HUES6 (cell line): ENCODE measurements at regions not wholly inside any gene's neighbourhood (a gene's known extent, or its start where the extent isn't known, plus 50 kb on each side); places are given as distances from the start of the nearest gene placed in this dataset.

ENCODE experiments used
- H3K27ac ChIP-seq: 2 replicates; pipeline ENCODE4 v1.7.0; 2013; ENCODE audit warnings: low read depth, mild to moderate bottlenecking, low read length, inconsistent platforms
- H3K27me3 ChIP-seq: 2 replicates; pipeline ENCODE4 v1.6.1; 2013; ENCODE audit warnings: low read length; ENCODE audit not compliant: control insufficient read depth, insufficient read depth
- H3K36me3 ChIP-seq: 2 replicates; pipeline ENCODE4 v1.6.1; 2013; ENCODE audit warnings: low read length; ENCODE audit not compliant: control insufficient read depth, insufficient read depth
- H3K4me1 ChIP-seq: 2 replicates; pipeline ENCODE4 v1.6.1; 2013; ENCODE audit warnings: low read length; ENCODE audit not compliant: control insufficient read depth, insufficient read depth
- H3K4me3 ChIP-seq: 2 replicates; pipeline ENCODE4 v1.5.1; 2013; ENCODE audit warnings: low read depth, low read length
- H3K9ac ChIP-seq: one replicate; pipeline ENCODE4 v1.6.1; 2013; ENCODE audit warnings: mild to moderate bottlenecking, low read length
- H3K9me3 ChIP-seq: 2 replicates; pipeline ENCODE4 v1.6.1; 2013; ENCODE audit warnings: low read depth, low read length; ENCODE audit not compliant: control insufficient read depth, insufficient read depth

DNA sequence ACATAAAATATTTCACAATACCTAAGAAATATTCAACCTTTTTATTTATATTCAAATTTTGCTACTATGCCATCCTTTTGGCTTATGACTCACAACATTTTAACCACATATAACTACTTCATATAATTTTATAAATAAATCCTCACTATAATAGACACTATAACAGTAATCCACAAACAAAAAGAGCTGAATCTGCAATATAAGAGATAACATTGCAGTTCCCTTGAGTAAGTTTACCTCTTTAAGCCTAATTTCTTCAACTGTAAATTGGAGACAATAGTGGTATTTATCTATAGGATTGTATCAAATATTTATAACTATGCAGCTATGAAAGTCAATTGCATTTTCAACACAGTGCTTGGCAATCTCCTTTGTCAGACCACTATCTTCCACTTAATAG is 1084.5 kb downstream of the NR2F1-AS1 start:
- H3K9ac ChIP-seq, result no peak overlapping the region
- H3K27me3 ChIP-seq, result no peaks in the 10 kb centered on the region
- no peaks in the 10 kb centered on the region for H3K4me1 ChIP-seq
- no peak overlapping the region for H3K4me3 ChIP-seq
- no peaks in the 10 kb centered on the region for H3K36me3 ChIP-seq
- H3K27ac ChIP-seq, result no peak overlapping the region
- no peaks in the 10 kb centered on the region for H3K9me3 ChIP-seq

- Histone ChIP-seq H3K9ac (no peak overlapping the region), H3K4me3 (no peak overlapping the region), H3K27ac (no peak overlapping the region), H3K36me3 (no peaks in the 10 kb centered on the region), H3K4me1 (no peaks in the 10 kb centered on the region), H3K27me3 (no peaks in the 10 kb centered on the region), H3K9me3 (no peaks in the 10 kb centered on the region)
These were observed 1086.5 kb downstream of the NR2F1-AS1 start for GRCh38 chr5:92494508-92494907.

DNA sequence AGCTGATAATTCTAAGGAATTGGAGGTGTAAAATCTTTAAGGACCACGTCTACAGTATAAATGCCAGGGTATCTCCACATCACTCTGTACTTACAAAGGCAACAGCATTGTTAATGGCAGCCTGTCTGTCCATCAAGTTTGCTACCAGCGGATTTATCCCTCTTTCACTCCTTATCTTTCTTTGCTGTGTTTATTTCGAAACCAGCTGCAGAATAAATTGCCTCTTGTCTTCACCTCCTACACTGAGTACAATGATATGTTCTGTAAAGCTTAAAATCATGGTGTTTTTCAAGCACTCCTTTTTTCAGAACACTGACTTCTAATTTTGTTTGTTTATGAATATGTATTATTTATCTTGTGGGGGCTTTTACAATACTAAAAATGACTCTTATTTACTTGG is 1088.1 kb downstream of the NR2F1-AS1 start:
- Histone ChIP-seq H3K4me3 (no peak overlapping the region), H3K4me1 (no peaks in the 10 kb centered on the region), H3K27ac (no peak overlapping the region), H3K36me3 (no peaks in the 10 kb centered on the region), H3K27me3 (no peaks in the 10 kb centered on the region), H3K9me3 (no peaks in the 10 kb centered on the region), H3K9ac (no peak overlapping the region)

GRCh38 chr5:92484484-92484883 is 1096.5 kb downstream of the NR2F1-AS1 start:
- no peaks in the 10 kb centered on the region for H3K4me1 ChIP-seq
- H3K4me3 ChIP-seq, result no peak overlapping the region
- no peak overlapping the region for H3K9ac ChIP-seq
- no peaks in the 10 kb centered on the region for H3K27me3 ChIP-seq
- no peak overlapping the region for H3K27ac ChIP-seq
- H3K36me3 ChIP-seq, result no peaks in the 10 kb centered on the region
- no peaks in the 10 kb centered on the region for H3K9me3 ChIP-seq

- H3K27ac ChIP-seq, result no peak overlapping the region
- H3K27me3 ChIP-seq, result no peaks in the 10 kb centered on the region
- peaks cover 17% of the 10 kb centered on the region for H3K9me3 ChIP-seq
- no peak overlapping the region for H3K4me3 ChIP-seq
- H3K4me1 ChIP-seq, result 0 out of 2 replicates have a peak, but pooled peaks cover 2% of the 10 kb centered on the region
- no peaks in the 10 kb centered on the region for H3K36me3 ChIP-seq
- no peak overlapping the region for H3K9ac ChIP-seq
These were observed 1090.0 kb upstream of the ARRDC3 start for GRCh38 chr5:92472981-92473566.

DNA sequence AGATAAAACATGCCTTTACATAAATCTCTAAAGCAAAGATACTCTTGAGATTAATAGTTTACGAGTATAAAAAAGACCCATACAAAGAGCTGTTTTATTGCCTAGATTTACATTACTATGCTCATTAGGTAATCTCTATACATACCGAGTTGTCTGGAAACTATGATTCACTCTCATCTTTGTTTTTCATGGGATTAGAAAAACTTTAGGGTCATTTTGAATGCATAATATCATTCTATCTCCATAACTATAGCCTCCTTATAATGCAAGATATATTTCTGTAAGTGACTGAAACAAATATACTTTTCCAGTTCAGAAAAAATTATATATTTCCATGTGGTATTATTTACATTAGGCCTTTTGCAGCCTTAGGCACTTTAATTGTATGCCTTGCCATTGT is 1088.7 kb upstream of the ARRDC3 start:
- H3K9me3 ChIP-seq, result peaks cover 17% of the 10 kb centered on the region
- H3K27ac ChIP-seq, result no peak overlapping the region

DNA sequence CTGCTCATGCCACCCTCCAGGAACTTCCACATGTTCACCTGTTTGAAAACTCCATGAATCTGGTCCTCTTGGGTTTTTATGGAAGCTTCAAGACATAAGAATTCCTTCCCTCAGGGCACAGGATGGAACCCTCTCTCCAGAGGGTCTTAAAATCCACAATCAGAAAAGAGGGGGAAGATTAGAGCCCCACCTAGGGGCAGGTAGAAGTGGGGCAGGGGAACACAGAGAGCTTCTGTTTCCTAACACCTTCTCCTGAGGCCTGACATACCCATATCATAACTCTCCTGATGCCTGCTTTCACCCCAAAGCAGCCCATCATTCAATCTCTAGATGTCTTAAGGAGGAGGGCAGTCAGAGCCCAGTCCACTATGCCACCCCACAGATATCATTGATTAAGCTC is 1087.7 kb upstream of the ARRDC3 start:
- no peaks in the 10 kb centered on the region for H3K36me3 ChIP-seq

More for the DNA sequence above, 1088.7 kb upstream of the ARRDC3 start:
- H3K9ac ChIP-seq, result no peak overlapping the region
- H3K36me3 ChIP-seq, result no peaks in the 10 kb centered on the region
- H3K4me3 ChIP-seq, result no peak overlapping the region
- 0 out of 2 replicates have a peak, but pooled peaks cover 4% of the 10 kb centered on the region for H3K4me1 ChIP-seq
- no peaks in the 10 kb centered on the region for H3K27me3 ChIP-seq

DNA sequence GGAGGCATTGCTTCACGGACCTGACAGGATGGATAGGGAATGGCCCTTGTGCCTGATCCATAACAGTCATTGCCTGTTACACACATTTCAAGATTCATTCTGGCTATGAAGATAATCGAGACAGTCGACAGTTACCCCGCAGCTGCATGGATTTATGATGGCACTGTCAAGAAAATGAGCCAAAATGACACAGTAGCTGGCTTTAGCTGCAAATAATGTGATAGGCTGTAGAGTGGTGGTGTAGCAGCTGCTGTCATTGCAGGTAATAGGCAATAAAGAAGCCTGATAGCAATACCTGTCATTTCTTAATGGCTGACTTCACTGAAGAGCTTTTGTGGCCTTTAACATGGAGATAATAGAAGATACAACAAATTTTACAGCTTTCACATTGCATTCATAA is 1085.2 kb upstream of the ARRDC3 start:
- Histone ChIP-seq H3K27ac (no peak overlapping the region), H3K4me1 (0 out of 2 replicates have a peak, but pooled peaks cover 4% of the 10 kb centered on the region), H3K36me3 (no peaks in the 10 kb centered on the region), H3K9me3 (peaks cover 6% of the 10 kb centered on the region), H3K9ac (no peak overlapping the region), H3K4me3 (no peak overlapping the region), H3K27me3 (no peaks in the 10 kb centered on the region)

More for the DNA sequence above, 1087.7 kb upstream of the ARRDC3 start:
- Histone ChIP-seq H3K4me3 (no peak overlapping the region), H3K27me3 (no peaks in the 10 kb centered on the region), H3K9ac (no peak overlapping the region), H3K4me1 (0 out of 2 replicates have a peak, but pooled peaks cover 4% of the 10 kb centered on the region), H3K9me3 (peaks cover 17% of the 10 kb centered on the region), H3K27ac (no peak overlapping the region)

GRCh38 chr5:92467695-92468094 is 1084.6 kb upstream of the ARRDC3 start:
- Histone ChIP-seq H3K9ac (no peak overlapping the region), H3K27ac (no peak overlapping the region), H3K27me3 (no peaks in the 10 kb centered on the region), H3K36me3 (no peaks in the 10 kb centered on the region), H3K4me3 (no peak overlapping the region), H3K4me1 (0 out of 2 replicates have a peak, but pooled peaks cover 4% of the 10 kb centered on the region), H3K9me3 (peaks cover under 1% of the 10 kb centered on the region; the same call in 1 of the 2 replicates)

DNA sequence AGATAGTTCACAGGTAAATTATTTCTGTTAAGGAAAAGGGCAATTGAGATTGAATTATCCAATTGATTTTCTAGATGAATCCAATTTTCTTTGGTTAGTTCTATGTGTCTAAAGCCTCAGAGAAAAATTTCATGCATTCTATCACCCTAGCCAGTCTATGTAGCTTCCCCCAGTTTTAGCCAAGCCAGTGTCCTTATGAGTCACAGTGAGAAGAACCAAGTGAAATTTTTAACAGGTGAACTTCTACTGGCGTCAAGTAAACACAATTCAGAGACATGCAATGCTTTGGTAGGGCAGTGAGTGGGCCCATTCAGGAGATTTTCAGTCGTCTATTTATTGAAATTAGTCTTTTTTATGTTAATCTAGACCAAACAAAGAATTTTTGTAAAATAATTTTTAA is 1077.4 kb upstream of the ARRDC3 start:
- Histone ChIP-seq H3K36me3 (no peaks in the 10 kb centered on the region), H3K4me1 (no peaks in the 10 kb centered on the region), H3K9ac (no peak overlapping the region), H3K4me3 (no peak overlapping the region), H3K27me3 (no peaks in the 10 kb centered on the region), H3K9me3 (no peaks in the 10 kb centered on the region), H3K27ac (no peak overlapping the region)

DNA sequence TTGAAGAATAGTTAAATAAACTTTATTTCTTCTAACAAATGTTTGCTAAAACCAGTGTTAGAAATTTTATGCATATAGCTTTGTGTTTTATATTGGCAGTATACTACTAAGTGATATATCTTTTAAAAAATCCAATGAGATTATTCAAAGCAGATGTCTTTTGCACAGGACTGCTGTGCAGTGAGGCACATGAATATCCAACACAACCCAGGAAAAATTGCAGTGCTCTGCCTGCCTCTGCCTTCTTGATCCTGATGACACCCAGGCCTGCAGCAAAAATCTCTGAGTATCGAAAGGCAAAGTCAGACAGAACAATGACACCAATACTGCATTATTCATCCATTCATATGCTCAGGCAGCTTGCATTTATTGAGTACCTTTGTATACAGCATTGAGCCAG is 1076.5 kb upstream of the ARRDC3 start:
- H3K9me3 ChIP-seq, result no peaks in the 10 kb centered on the region
- H3K9ac ChIP-seq, result no peak overlapping the region
- no peaks in the 10 kb centered on the region for H3K27me3 ChIP-seq
- H3K27ac ChIP-seq, result no peak overlapping the region
- H3K4me3 ChIP-seq, result no peak overlapping the region
- H3K4me1 ChIP-seq, result no peaks in the 10 kb centered on the region
- H3K36me3 ChIP-seq, result no peaks in the 10 kb centered on the region
